T-helper 1 cell (primary cell): ENCODE measurements at regions not wholly inside any gene's neighbourhood (a gene's known extent, or its start where the extent isn't known, plus 50 kb on each side); places are given as distances from the start of the nearest gene placed in this dataset.
"Not testable (repeated sequence)": the region's sequence is repeated elsewhere in the genome, so short reads cannot be mapped to it uniquely, and the experiment has no call there.

Experiments used
- DNase-seq, 5 donors: peaks; one replicate each; pipeline ENCODE4 v3.0.0-alpha.2; 2012 to 2020

- no peak for DNase-seq
Observed at GRCh38 chr2:231644426-231644825, 51.8 kb downstream of the TEX44 start.

- no peak for DNase-seq
Observed at GRCh38 chr2:231646476-231646875, 53.8 kb downstream of the TEX44 start.

GRCh38 chr2:231648579-231649174, 56.0 kb downstream of the TEX44 start:
- peak in 3 of 5 donors; percentile 26 to 48 (median 27) for DNase-seq

- DNase-seq = not testable (repeated sequence)
Observed at GRCh38 chr2:231651561-231651960, 56.8 kb upstream of the PTMA start.

- no peak for DNase-seq
Observed at GRCh38 chr2:231655488-231655887, 52.8 kb upstream of the PTMA start.

GRCh38 chr2:231655894-231656293, 52.4 kb upstream of the PTMA start:
- no peak for DNase-seq
